ENCODE measurements at regions not wholly inside any gene's neighbourhood (a gene's known extent, or its start where the extent isn't known, plus 50 kb on each side); places are given as distances from the start of the nearest gene placed in this dataset.

DNA sequence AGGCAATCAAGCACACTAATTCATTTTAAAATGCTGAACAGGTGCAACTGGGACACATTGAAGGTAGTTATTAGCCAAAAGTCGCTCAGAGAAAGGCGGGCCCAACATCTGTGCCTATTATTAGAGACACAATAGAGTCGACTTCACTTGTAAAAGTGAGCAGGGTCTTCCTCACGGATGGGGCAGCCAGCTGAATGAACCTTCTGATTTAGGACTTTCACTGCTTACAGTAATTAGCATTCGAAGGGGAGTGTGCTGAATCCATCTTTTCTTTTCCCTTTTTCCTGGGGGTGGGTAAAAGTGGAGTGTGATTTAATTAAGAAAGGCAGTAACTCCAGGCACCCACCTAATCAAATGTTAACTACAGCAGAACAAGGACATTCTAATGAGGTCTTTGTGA is 677.7 kb downstream of the DCDC2C start:
- H3K27me3 ChIP-seq (ENCODE audit: control insufficient read depth, insufficient read depth, low read length), result no peaks in the 10 kb centered on the region
- no peak for DNase-seq (ENCODE audit: low read depth)
- H3K4me3 ChIP-seq (ENCODE audit: low read depth, low read length), result no peak overlapping the region
- TF ChIP-seq CTCF (IDR thresholded peaks at IDR 0.05; ENCODE audit: insufficient read depth, low read length, poor library complexity, severe bottlenecking), result no peak
- no peaks in the 10 kb centered on the region for H3K36me3 ChIP-seq (ENCODE audit: control insufficient read depth, insufficient read depth, low read length)

GRCh38 chr2:4381773-4382172 is 678.4 kb downstream of the DCDC2C start:
- DNase-seq (ENCODE audit: low read depth), result no peak
- no peak for TF ChIP-seq CTCF (IDR thresholded peaks at IDR 0.05; ENCODE audit: insufficient read depth, low read length, poor library complexity, severe bottlenecking)
- no peak overlapping the region for H3K4me3 ChIP-seq (ENCODE audit: low read depth, low read length)
- no peaks in the 10 kb centered on the region for H3K27me3 ChIP-seq (ENCODE audit: control insufficient read depth, insufficient read depth, low read length)
- no peaks in the 10 kb centered on the region for H3K36me3 ChIP-seq (ENCODE audit: control insufficient read depth, insufficient read depth, low read length)

- Histone ChIP-seq H3K27me3 (ENCODE audit: control insufficient read depth, insufficient read depth, low read length) (no peaks in the 10 kb centered on the region), H3K4me3 (ENCODE audit: low read depth, low read length) (no peak overlapping the region), H3K36me3 (ENCODE audit: control insufficient read depth, insufficient read depth, low read length) (no peaks in the 10 kb centered on the region)
- DNase-seq (ENCODE audit: low read depth), result no peak
- no peak for TF ChIP-seq CTCF (IDR thresholded peaks at IDR 0.05; ENCODE audit: insufficient read depth, low read length, poor library complexity, severe bottlenecking)
Measured at GRCh38 chr2:4391013-4391412, 687.6 kb downstream of the DCDC2C start.

- no peak overlapping the region for H3K4me3 ChIP-seq (ENCODE audit: low read depth, low read length)
- no peak for TF ChIP-seq CTCF (IDR thresholded peaks at IDR 0.05; ENCODE audit: insufficient read depth, low read length, poor library complexity, severe bottlenecking)
- no peak for DNase-seq (ENCODE audit: low read depth)
- H3K36me3 ChIP-seq (ENCODE audit: control insufficient read depth, insufficient read depth, low read length), result no peaks in the 10 kb centered on the region
- no peaks in the 10 kb centered on the region for H3K27me3 ChIP-seq (ENCODE audit: control insufficient read depth, insufficient read depth, low read length)
Measured at GRCh38 chr2:4404363-4404762, 701.0 kb downstream of the DCDC2C start.

GRCh38 chr2:4408321-4408720 is 704.9 kb downstream of the DCDC2C start:
- DNase-seq (ENCODE audit: low read depth), result no peak
- H3K36me3 ChIP-seq (ENCODE audit: control insufficient read depth, insufficient read depth, low read length), result no peaks in the 10 kb centered on the region
- H3K27me3 ChIP-seq (ENCODE audit: control insufficient read depth, insufficient read depth, low read length), result no peaks in the 10 kb centered on the region
- TF ChIP-seq CTCF (IDR thresholded peaks at IDR 0.05; ENCODE audit: insufficient read depth, low read length, poor library complexity, severe bottlenecking), result no peak
- no peak overlapping the region for H3K4me3 ChIP-seq (ENCODE audit: low read depth, low read length)

DNA sequence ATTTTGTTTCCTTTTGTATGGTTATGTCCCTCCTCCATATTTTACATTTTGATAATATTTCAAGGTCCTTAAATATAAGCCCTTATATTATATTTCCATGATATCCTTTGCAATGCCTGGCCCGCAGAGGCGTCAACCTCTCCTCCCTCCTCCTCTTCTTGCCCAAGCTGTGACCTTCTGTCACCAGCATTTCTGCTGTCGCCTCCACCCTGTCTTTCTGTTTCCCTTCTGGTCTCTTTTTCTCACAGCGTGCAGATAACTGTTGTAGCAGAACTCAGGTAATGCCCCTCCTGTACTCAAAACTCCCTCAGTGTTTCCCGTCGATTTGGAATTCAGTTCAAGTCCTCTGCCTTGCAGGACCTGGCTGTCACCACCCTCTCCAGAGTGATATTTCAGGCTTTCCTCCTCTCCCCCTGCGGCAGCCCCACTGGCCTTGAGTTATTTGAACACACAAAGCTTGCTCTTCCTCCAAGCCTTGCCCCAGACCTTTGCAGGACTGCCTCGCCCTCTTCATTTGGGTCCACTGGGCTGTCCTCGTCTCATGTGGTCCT is 709.3 kb downstream of the DCDC2C start:
- DNase-seq (ENCODE audit: low read depth), result no peak
- no peaks in the 10 kb centered on the region for H3K27me3 ChIP-seq (ENCODE audit: control insufficient read depth, insufficient read depth, low read length)
- TF ChIP-seq CTCF (IDR thresholded peaks at IDR 0.05; ENCODE audit: insufficient read depth, low read length, poor library complexity, severe bottlenecking), result no peak
- H3K4me3 ChIP-seq (ENCODE audit: low read depth, low read length), result no peak overlapping the region
- H3K36me3 ChIP-seq (ENCODE audit: control insufficient read depth, insufficient read depth, low read length), result no peaks in the 10 kb centered on the region
